Neural cell (in vitro differentiated cells): ENCODE measurements at regions not wholly inside any gene's neighbourhood (a gene's known extent, or its start where the extent isn't known, plus 50 kb on each side); places are given as distances from the start of the nearest gene placed in this dataset.

Source experiments
- EP300 ChIP-seq: fragments of 450-650 bp; conservative IDR thresholded peaks from 2 replicates; pipeline ENCODE4 v1.6.1; 2014; ENCODE audit warnings: antibody characterized with exemption, mild to moderate bottlenecking, moderate library complexity; ENCODE audit not compliant: poor library complexity, severe bottlenecking
- EZH2 ChIP-seq: fragments of 200-600, 300-800 bp; shearing (Covaris generic), sonication (generic); IDR thresholded peaks from 2 replicates; pipeline ENCODE4 v1.6.1; 2014; ENCODE audit warnings: antibody characterized with exemption, low read length, borderline replicate concordance, mild to moderate bottlenecking; ENCODE audit not compliant: insufficient read depth, poor library complexity, severe bottlenecking
- POLR2AphosphoS5 ChIP-seq: IDR thresholded peaks from 2 replicates; pipeline ENCODE4 v1.6.1; 2012
- RAD21 ChIP-seq: fragments of 450-650 bp; conservative IDR thresholded peaks from 2 replicates; pipeline ENCODE4 v1.6.1; 2014; ENCODE audit warnings: antibody characterized with exemption, mild to moderate bottlenecking, moderate library complexity
- SMC3 ChIP-seq: fragments of 450-650 bp; conservative IDR thresholded peaks from 2 replicates; pipeline ENCODE4 v1.6.1; 2014; ENCODE audit warnings: antibody characterized with exemption, mild to moderate bottlenecking, moderate library complexity; ENCODE audit not compliant: poor library complexity
- TAF1 ChIP-seq: IDR thresholded peaks from 2 replicates; pipeline ENCODE4 v1.6.1; 2012; ENCODE audit warnings: low read depth
- TF ChIP-seq, protein P1 (sequence below): fragments of 450-650 bp; IDR thresholded peaks from 2 replicates; pipeline ENCODE4 v1.5.1; 2014; ENCODE audit warnings: antibody characterized with exemption, mild to moderate bottlenecking, moderate library complexity; ENCODE audit not compliant: poor library complexity, severe bottlenecking
- TF ChIP-seq, protein P2 (sequence below): IDR thresholded peaks from 2 replicates; pipeline ENCODE4 v1.6.1; 2012; ENCODE audit warnings: borderline replicate concordance

DNA sequence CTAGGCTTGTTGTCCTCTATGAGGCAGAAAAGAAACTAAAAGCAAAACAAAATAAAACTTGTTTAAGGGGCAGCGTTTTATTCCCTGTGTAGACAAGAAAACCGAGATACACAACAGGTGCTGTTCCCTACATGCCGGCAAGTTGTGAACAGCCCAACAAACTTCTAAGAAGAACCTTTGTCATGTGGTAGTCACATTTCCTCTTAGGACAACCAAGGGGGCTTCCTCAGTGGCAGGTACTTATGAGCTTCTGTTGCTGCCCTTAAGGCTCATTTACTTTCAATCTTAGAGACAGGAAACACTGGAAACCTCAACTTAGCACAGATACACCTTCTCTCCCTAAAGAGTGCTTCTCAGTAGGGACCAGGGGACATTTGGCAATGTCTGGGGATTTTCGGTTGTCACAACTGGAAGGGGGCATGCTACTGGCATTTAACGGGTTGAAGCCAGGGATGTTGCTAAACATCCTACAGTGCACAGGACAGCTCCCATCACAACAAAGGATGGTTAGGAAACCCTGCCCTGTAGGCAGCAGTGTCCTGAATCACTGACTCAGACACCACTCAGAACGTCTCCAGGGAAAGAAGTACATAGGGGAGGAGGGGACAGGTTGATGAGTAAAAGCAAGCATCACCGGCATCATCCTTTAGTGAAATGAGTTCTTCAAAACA is 111.0 kb downstream of the ASB9 start:
- TF ChIP-seq, protein P1, sequence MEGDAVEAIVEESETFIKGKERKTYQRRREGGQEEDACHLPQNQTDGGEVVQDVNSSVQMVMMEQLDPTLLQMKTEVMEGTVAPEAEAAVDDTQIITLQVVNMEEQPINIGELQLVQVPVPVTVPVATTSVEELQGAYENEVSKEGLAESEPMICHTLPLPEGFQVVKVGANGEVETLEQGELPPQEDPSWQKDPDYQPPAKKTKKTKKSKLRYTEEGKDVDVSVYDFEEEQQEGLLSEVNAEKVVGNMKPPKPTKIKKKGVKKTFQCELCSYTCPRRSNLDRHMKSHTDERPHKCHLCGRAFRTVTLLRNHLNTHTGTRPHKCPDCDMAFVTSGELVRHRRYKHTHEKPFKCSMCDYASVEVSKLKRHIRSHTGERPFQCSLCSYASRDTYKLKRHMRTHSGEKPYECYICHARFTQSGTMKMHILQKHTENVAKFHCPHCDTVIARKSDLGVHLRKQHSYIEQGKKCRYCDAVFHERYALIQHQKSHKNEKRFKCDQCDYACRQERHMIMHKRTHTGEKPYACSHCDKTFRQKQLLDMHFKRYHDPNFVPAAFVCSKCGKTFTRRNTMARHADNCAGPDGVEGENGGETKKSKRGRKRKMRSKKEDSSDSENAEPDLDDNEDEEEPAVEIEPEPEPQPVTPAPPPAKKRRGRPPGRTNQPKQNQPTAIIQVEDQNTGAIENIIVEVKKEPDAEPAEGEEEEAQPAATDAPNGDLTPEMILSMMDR: no peak
- no peak for TF ChIP-seq EP300
- TF ChIP-seq SMC3: no peak
- TF ChIP-seq, protein P2, sequence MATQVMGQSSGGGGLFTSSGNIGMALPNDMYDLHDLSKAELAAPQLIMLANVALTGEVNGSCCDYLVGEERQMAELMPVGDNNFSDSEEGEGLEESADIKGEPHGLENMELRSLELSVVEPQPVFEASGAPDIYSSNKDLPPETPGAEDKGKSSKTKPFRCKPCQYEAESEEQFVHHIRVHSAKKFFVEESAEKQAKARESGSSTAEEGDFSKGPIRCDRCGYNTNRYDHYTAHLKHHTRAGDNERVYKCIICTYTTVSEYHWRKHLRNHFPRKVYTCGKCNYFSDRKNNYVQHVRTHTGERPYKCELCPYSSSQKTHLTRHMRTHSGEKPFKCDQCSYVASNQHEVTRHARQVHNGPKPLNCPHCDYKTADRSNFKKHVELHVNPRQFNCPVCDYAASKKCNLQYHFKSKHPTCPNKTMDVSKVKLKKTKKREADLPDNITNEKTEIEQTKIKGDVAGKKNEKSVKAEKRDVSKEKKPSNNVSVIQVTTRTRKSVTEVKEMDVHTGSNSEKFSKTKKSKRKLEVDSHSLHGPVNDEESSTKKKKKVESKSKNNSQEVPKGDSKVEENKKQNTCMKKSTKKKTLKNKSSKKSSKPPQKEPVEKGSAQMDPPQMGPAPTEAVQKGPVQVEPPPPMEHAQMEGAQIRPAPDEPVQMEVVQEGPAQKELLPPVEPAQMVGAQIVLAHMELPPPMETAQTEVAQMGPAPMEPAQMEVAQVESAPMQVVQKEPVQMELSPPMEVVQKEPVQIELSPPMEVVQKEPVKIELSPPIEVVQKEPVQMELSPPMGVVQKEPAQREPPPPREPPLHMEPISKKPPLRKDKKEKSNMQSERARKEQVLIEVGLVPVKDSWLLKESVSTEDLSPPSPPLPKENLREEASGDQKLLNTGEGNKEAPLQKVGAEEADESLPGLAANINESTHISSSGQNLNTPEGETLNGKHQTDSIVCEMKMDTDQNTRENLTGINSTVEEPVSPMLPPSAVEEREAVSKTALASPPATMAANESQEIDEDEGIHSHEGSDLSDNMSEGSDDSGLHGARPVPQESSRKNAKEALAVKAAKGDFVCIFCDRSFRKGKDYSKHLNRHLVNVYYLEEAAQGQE: no peak
- TF ChIP-seq TAF1: no peak
- TF ChIP-seq EZH2: no peak
- TF ChIP-seq POLR2AphosphoS5: no peak
- TF ChIP-seq RAD21: no peak
